ENCODE measurements at regions not wholly inside any gene's neighbourhood (a gene's known extent, or its start where the extent isn't known, plus 50 kb on each side); places are given as distances from the start of the nearest gene placed in this dataset.
A peak's percentile ranks its signal among the peaks of the same experiment; 100 is the strongest.

GRCh38 chr2:225340923-225341322 is 58.6 kb upstream of the NYAP2 start:
- no peak for TF ChIP-seq SUZ12 (IDR thresholded peaks at IDR 0.05; ENCODE audit: extremely low read depth, insufficient read depth, insufficient read length)
- no peak for TF ChIP-seq YY1 (IDR thresholded peaks at IDR 0.05; ENCODE audit: insufficient read depth, insufficient read length)
- no peak for TF ChIP-seq ZNF274 (IDR thresholded peaks at IDR 0.05; ENCODE audit: low read depth, low read length)
- Histone ChIP-seq H3K27me3 (ENCODE audit: insufficient read depth, insufficient read length) (no peaks in the 10 kb centered on the region), H3K4me3 (ENCODE audit: insufficient read length, low read depth) (no peak overlapping the region), H3K9ac (ENCODE audit: insufficient read length, low read depth) (no peak overlapping the region), H3K4me1 (ENCODE audit: insufficient read depth, insufficient read length) (no peaks in the 10 kb centered on the region), H3K9me3 (ENCODE audit: insufficient read depth, low read length) (peaks cover 5% of the 10 kb centered on the region), H3K36me3 (ENCODE audit: insufficient read depth, insufficient read length, low read length) (no peaks in the 10 kb centered on the region)
- no peak for DNase-seq (ENCODE audit: low read depth, low spot score)

GRCh38 chr2:225337183-225337582 is 62.3 kb upstream of the NYAP2 start:
- DNase-seq (ENCODE audit: low read depth, low spot score) = no peak
- TF ChIP-seq ZNF274 (IDR thresholded peaks at IDR 0.05; ENCODE audit: low read depth, low read length) (no peak), SUZ12 (IDR thresholded peaks at IDR 0.05; ENCODE audit: extremely low read depth, insufficient read depth, insufficient read length) (no peak), YY1 (IDR thresholded peaks at IDR 0.05; ENCODE audit: insufficient read depth, insufficient read length) (no peak)
- H3K9ac ChIP-seq (ENCODE audit: insufficient read length, low read depth) = no peak overlapping the region

GRCh38 chr2:225334514-225334913 is 65.0 kb upstream of the NYAP2 start:
- Histone ChIP-seq H3K9me3 (ENCODE audit: insufficient read depth, low read length) (peaks cover 5% of the 10 kb centered on the region; the same call in 1 of the 2 replicates), H3K4me1 (ENCODE audit: insufficient read depth, insufficient read length) (no peaks in the 10 kb centered on the region), H3K9ac (ENCODE audit: insufficient read length, low read depth) (no peak overlapping the region), H3K27me3 (ENCODE audit: insufficient read depth, insufficient read length) (no peaks in the 10 kb centered on the region), H3K36me3 (ENCODE audit: insufficient read depth, insufficient read length, low read length) (no peaks in the 10 kb centered on the region), H3K4me3 (ENCODE audit: insufficient read length, low read depth) (no peak overlapping the region)
- TF ChIP-seq YY1 (IDR thresholded peaks at IDR 0.05; ENCODE audit: insufficient read depth, insufficient read length) = no peak
- no peak for TF ChIP-seq ZNF274 (IDR thresholded peaks at IDR 0.05; ENCODE audit: low read depth, low read length)
- no peak for TF ChIP-seq SUZ12 (IDR thresholded peaks at IDR 0.05; ENCODE audit: extremely low read depth, insufficient read depth, insufficient read length)
- DNase-seq (ENCODE audit: low read depth, low spot score) = no peak

More at GRCh38 chr2:225337183-225337582, 62.3 kb upstream of the NYAP2 start:
- no peaks in the 10 kb centered on the region for H3K36me3 ChIP-seq (ENCODE audit: insufficient read depth, insufficient read length, low read length)
- no peak overlapping the region for H3K4me3 ChIP-seq (ENCODE audit: insufficient read length, low read depth)
- peaks cover 5% of the 10 kb centered on the region; the same call in 1 of the 2 replicates for H3K9me3 ChIP-seq (ENCODE audit: insufficient read depth, low read length)
- no peaks in the 10 kb centered on the region for H3K4me1 ChIP-seq (ENCODE audit: insufficient read depth, insufficient read length)
- H3K27me3 ChIP-seq (ENCODE audit: insufficient read depth, insufficient read length) = no peaks in the 10 kb centered on the region

GRCh38 chr2:225328192-225328591 is 71.3 kb upstream of the NYAP2 start:
- Histone ChIP-seq H3K4me3 (ENCODE audit: insufficient read length, low read depth) (no peak overlapping the region), H3K9me3 (ENCODE audit: insufficient read depth, low read length) (0 out of 2 replicates have a peak, but pooled peaks cover 6% of the 10 kb centered on the region), H3K4me1 (ENCODE audit: insufficient read depth, insufficient read length) (no peaks in the 10 kb centered on the region), H3K36me3 (ENCODE audit: insufficient read depth, insufficient read length, low read length) (no peaks in the 10 kb centered on the region), H3K27me3 (ENCODE audit: insufficient read depth, insufficient read length) (no peaks in the 10 kb centered on the region), H3K9ac (ENCODE audit: insufficient read length, low read depth) (no peak overlapping the region)
- DNase-seq (ENCODE audit: low read depth, low spot score) = no peak
- TF ChIP-seq SUZ12 (IDR thresholded peaks at IDR 0.05; ENCODE audit: extremely low read depth, insufficient read depth, insufficient read length) (no peak), YY1 (IDR thresholded peaks at IDR 0.05; ENCODE audit: insufficient read depth, insufficient read length) (no peak), ZNF274 (IDR thresholded peaks at IDR 0.05; ENCODE audit: low read depth, low read length) (no peak)

- TF ChIP-seq YY1 (IDR thresholded peaks at IDR 0.05; ENCODE audit: insufficient read depth, insufficient read length) (no peak), SUZ12 (IDR thresholded peaks at IDR 0.05; ENCODE audit: extremely low read depth, insufficient read depth, insufficient read length) (no peak), ZNF274 (IDR thresholded peaks at IDR 0.05; ENCODE audit: low read depth, low read length) (no peak)
- Histone ChIP-seq H3K4me3 (ENCODE audit: insufficient read length, low read depth) (no peak overlapping the region), H3K9me3 (ENCODE audit: insufficient read depth, low read length) (0 out of 2 replicates have a peak, but pooled peaks cover 6% of the 10 kb centered on the region), H3K27me3 (ENCODE audit: insufficient read depth, insufficient read length) (no peaks in the 10 kb centered on the region), H3K4me1 (ENCODE audit: insufficient read depth, insufficient read length) (no peaks in the 10 kb centered on the region), H3K9ac (ENCODE audit: insufficient read length, low read depth) (no peak overlapping the region), H3K36me3 (ENCODE audit: insufficient read depth, insufficient read length, low read length) (no peaks in the 10 kb centered on the region)
- DNase-seq (ENCODE audit: low read depth, low spot score) = no peak
Observed at GRCh38 chr2:225326969-225327368, 72.5 kb upstream of the NYAP2 start.

DNA sequence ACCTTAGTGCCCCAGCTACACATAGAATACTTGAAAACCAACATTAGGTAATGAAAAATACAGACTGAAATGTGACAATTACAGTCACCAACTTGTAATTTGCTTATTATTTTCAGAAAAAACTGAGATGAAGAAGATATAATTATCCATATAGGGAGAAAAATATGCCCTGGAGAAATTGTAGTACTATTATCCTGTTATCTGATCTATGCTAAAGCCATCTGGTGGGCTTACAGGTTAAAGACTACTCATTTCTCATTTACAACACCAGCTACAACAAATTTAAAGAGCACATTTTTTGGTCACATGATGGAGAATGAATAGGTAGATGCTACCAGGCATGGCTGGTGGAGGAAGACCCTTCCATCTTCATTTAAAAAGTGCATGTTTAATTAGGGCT is 79.6 kb upstream of the NYAP2 start:
- no peaks in the 10 kb centered on the region for H3K27me3 ChIP-seq (ENCODE audit: insufficient read depth, insufficient read length)

GRCh38 chr2:225318440-225318839 is 81.1 kb upstream of the NYAP2 start:
- DNase-seq (ENCODE audit: low read depth, low spot score) = peak; percentile 49
- no peaks in the 10 kb centered on the region for H3K4me1 ChIP-seq (ENCODE audit: insufficient read depth, insufficient read length)
- TF ChIP-seq YY1 (IDR thresholded peaks at IDR 0.05; ENCODE audit: insufficient read depth, insufficient read length) (no peak), SUZ12 (IDR thresholded peaks at IDR 0.05; ENCODE audit: extremely low read depth, insufficient read depth, insufficient read length) (no peak), ZNF274 (IDR thresholded peaks at IDR 0.05; ENCODE audit: low read depth, low read length) (no peak)
- no peak overlapping the region for H3K4me3 ChIP-seq (ENCODE audit: insufficient read length, low read depth)
- H3K9ac ChIP-seq (ENCODE audit: insufficient read length, low read depth) = no peak overlapping the region
- no peaks in the 10 kb centered on the region for H3K27me3 ChIP-seq (ENCODE audit: insufficient read depth, insufficient read length)
- peaks cover 29% of the 10 kb centered on the region for H3K9me3 ChIP-seq (ENCODE audit: insufficient read depth, low read length)
- H3K36me3 ChIP-seq (ENCODE audit: insufficient read depth, insufficient read length, low read length) = no peaks in the 10 kb centered on the region

More for the DNA sequence above, 79.6 kb upstream of the NYAP2 start:
- Histone ChIP-seq H3K4me3 (ENCODE audit: insufficient read length, low read depth) (no peak overlapping the region), H3K4me1 (ENCODE audit: insufficient read depth, insufficient read length) (no peaks in the 10 kb centered on the region), H3K9me3 (ENCODE audit: insufficient read depth, low read length) (peaks cover 29% of the 10 kb centered on the region), H3K36me3 (ENCODE audit: insufficient read depth, insufficient read length, low read length) (no peaks in the 10 kb centered on the region), H3K9ac (ENCODE audit: insufficient read length, low read depth) (no peak overlapping the region)
- TF ChIP-seq ZNF274 (IDR thresholded peaks at IDR 0.05; ENCODE audit: low read depth, low read length) = no peak
- no peak for TF ChIP-seq SUZ12 (IDR thresholded peaks at IDR 0.05; ENCODE audit: extremely low read depth, insufficient read depth, insufficient read length)
- TF ChIP-seq YY1 (IDR thresholded peaks at IDR 0.05; ENCODE audit: insufficient read depth, insufficient read length) = no peak
- DNase-seq (ENCODE audit: low read depth, low spot score) = no peak
